ENCODE measurements at regions not wholly inside any gene's neighbourhood (a gene's known extent, or its start where the extent isn't known, plus 50 kb on each side); places are given as distances from the start of the nearest gene placed in this dataset.
A peak's percentile ranks its signal among the peaks of the same experiment; 100 is the strongest.
"Not testable (repeated sequence)": the region's sequence is repeated elsewhere in the genome, so short reads cannot be mapped to it uniquely, and the experiment has no call there.

- no peak for DNase-seq
Measured at GRCh38 chr3:72278349-72279067, 493.6 kb upstream of the PROK2 start.

- no peak for DNase-seq
Measured at GRCh38 chr3:72277710-72278109, 492.8 kb upstream of the PROK2 start.

- no peak for DNase-seq
Measured at GRCh38 chr3:72276806-72277205, 491.9 kb upstream of the PROK2 start.

- no peak for DNase-seq
Measured at GRCh38 chr3:72275331-72275751, 490.4 kb upstream of the PROK2 start.

GRCh38 chr3:72274493-72275330, 489.8 kb upstream of the PROK2 start:
- peak in 2 of 3 donors; percentile 66 to 80 for DNase-seq

GRCh38 chr3:72273615-72274014, 488.7 kb upstream of the PROK2 start:
- peak in 1 of 3 donors; percentile 89 for DNase-seq

- DNase-seq: no peak
Measured at GRCh38 chr3:72272356-72272755, 487.4 kb upstream of the PROK2 start.

GRCh38 chr3:72271923-72272322, 487.0 kb upstream of the PROK2 start:
- no peak for DNase-seq

GRCh38 chr3:72271216-72271615, 486.3 kb upstream of the PROK2 start:
- no peak for DNase-seq

GRCh38 chr3:72270730-72271129, 485.8 kb upstream of the PROK2 start:
- no peak for DNase-seq

GRCh38 chr3:72270072-72270681, 485.2 kb upstream of the PROK2 start:
- DNase-seq: peak; percentile 75 to 91 (median 87)

GRCh38 chr3:72269475-72269874, 484.5 kb upstream of the PROK2 start:
- DNase-seq: no peak

- DNase-seq: not testable (repeated sequence)
Measured at GRCh38 chr3:72266921-72267524, 482.1 kb upstream of the PROK2 start.

- DNase-seq: no peak
Measured at GRCh38 chr3:72266016-72266370, 481.0 kb upstream of the PROK2 start.

GRCh38 chr3:72265256-72266015, 480.5 kb upstream of the PROK2 start:
- DNase-seq: no peak

GRCh38 chr3:72263223-72263990, 478.5 kb upstream of the PROK2 start:
- DNase-seq: no peak

- DNase-seq: no peak
Measured at GRCh38 chr3:72262736-72263135, 477.8 kb upstream of the PROK2 start.

GRCh38 chr3:72261566-72262564, 476.9 kb upstream of the PROK2 start:
- DNase-seq: no peak

- no peak for DNase-seq
Measured at GRCh38 chr3:72260588-72260910, 475.6 kb upstream of the PROK2 start.

Data from muscle of back (tissue), 3 donors.